GM20000 (cell line): ENCODE measurements at regions not wholly inside any gene's neighbourhood (a gene's known extent, or its start where the extent isn't known, plus 50 kb on each side); places are given as distances from the start of the nearest gene placed in this dataset.

Experiments used
- DNase-seq: peaks from one replicate; pipeline ENCODE4 v3.0.0; 2012; ENCODE audit warnings: low spot score
- CTCF ChIP-seq: IDR thresholded peaks from 2 replicates; pipeline ENCODE4 v1.5.1; 2012; ENCODE audit warnings: mild to moderate bottlenecking, control low read depth; ENCODE audit errors: extremely low read depth, missing control alignments

DNA sequence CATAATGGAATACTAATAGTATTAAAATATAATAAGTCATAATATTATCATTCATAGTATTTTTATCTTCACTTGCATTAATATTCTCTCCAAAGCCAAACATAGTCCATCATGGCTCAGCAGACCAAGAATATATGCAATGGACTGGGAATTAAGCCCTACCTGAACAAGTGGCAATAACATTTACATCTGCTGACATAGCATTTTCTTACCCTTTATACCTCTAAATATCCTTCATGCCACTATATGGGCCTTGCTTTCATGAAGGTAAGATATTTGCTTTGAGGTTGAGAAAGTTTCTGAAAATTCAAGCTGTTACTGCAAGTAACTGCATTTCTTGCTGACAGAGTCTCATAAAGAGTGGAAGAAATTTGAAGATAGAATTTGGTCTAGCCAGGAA, 847.4 kb upstream of the GCFC2 start:
- no peak for TF ChIP-seq CTCF
- no peak for DNase-seq

- TF ChIP-seq CTCF: no peak
- no peak for DNase-seq
Observed at GRCh38 chr2:76556018-76556417, 845.3 kb upstream of the GCFC2 start.

DNA sequence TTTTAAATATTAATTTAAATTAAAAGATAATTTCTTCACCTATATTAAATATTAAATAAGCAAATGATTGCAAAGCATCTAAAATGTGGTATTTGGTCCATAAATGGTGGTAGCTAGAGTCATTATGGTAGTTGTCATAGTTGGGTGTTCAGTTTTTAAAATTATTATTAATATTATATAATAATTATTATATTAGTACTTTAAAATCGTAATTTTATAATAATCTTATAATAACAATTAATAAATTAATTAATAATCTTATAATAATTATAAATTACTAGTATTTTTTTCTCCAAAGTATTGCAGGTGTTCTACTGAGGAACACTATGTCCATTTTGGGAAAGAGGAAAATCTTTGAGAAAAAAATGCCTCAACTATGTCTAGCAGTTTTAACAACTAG, 835.5 kb upstream of the GCFC2 start:
- DNase-seq: no peak
- no peak for TF ChIP-seq CTCF

DNA sequence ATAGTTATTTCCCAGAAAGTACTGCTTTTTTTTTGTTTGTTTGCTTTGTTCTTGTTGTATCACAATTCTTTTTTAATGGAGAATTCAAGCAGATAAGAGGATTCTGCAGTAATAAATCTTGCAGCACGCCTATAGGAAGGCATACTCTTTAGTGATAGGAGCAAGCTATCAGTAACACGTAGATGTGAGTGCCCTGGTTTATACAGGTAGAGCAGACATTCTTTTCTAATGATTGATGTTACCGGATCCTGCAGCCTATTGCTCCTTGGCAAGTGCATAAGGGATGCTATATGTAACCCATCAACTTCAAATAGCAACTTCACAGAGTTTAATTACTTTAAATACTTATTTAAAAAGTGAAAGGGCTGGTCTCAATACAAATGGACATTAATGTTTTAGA, 834.2 kb upstream of the GCFC2 start:
- TF ChIP-seq CTCF: no peak
- no peak for DNase-seq

GRCh38 chr2:76517574-76517909, 806.8 kb upstream of the GCFC2 start:
- DNase-seq: no peak
- TF ChIP-seq CTCF: no peak

DNA sequence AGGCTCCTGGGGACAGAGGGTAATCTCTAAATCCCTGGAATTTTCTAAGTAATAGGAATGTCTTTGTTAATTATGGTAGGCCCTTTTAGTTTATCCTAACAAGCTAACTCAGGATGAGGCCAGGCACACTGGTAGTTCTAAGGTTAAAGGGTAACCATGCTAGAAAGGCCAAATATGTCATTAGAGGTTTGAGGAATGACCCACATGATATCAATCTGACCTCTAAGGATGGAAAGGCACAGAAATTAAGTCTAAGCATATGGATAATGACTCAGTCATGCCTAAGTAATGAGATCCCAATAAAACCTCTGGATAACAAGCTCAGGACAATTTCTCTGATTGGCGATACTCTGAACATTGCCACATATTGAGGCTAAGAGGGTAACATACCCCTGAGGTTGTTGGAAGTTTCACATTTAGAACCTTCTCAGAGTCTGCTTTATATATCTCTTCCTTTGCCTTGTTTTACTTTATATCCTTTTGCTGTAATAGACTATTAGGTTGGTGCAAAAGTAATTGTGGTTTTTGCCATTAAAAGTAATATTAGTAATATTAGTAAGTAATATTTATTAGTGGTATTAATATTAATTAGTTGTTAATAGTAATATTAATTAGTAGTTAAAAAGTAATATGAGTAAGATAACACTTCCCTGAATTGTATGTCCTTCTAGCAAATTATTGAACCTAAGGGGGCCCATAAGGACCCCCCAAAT, 806.3 kb upstream of the GCFC2 start:
- DNase-seq: no peak

More for the DNA sequence above, 806.3 kb upstream of the GCFC2 start:
- no peak for TF ChIP-seq CTCF
